ENCODE measurements at regions not wholly inside any gene's neighbourhood (a gene's known extent, or its start where the extent isn't known, plus 50 kb on each side); places are given as distances from the start of the nearest gene placed in this dataset.
A peak's percentile ranks its signal among the peaks of the same experiment; 100 is the strongest.

- Histone ChIP-seq H3K36me3 (replicated peaks in 1 of 2; ENCODE audit: control insufficient read depth in 1 of 2, insufficient read depth in 2 of 2, low read length in 2 of 2) (no peaks in the 10 kb centered on the region), H3K4me2 (ENCODE audit: low read depth, low read length) (no peak overlapping the region), H3K4me3 (replicated peaks in 1 of 3; ENCODE audit: insufficient read depth in 1 of 3, low read depth in 2 of 3, low read length in 3 of 3) (no peak overlapping the region), H2AFZ (ENCODE audit: low read length) (no peak overlapping the region), H4K20me1 (ENCODE audit: insufficient read depth, low read length) (no peaks in the 10 kb centered on the region), H3K4me1 (ENCODE audit: insufficient read depth, low read length) (peaks cover 53% of the 10 kb centered on the region), H3K27me3 (ENCODE audit: control insufficient read depth in 1 of 2, insufficient read depth in 2 of 2, low read length in 2 of 2) (no peaks in the 10 kb centered on the region), H3K9me3 (ENCODE audit: low read length) (no peaks in the 10 kb centered on the region), H3K27ac (ENCODE audit: extremely low read length, insufficient read depth, low read length) (no peak overlapping the region), H3K79me2 (ENCODE audit: insufficient read depth, low read length) (no peaks in the 10 kb centered on the region), H3K9ac (ENCODE audit: insufficient read depth, low read depth, low read length) (no peak overlapping the region)
- CTCF ChIA-PET (ENCODE audit: low intra/inter-chr PET ratio, low total read pairs), result no interaction called here
- FAIRE-seq (no peak), ATAC-seq (no peak), DNase-seq (ENCODE audit: low spot score) (no peak)
- BruUV-seq (replicated peaks), result no TSS peak
- WGBS (ENCODE audit: low lambda C conversion rate), result 100% methylated on average over 1 of the region's 1 CpG
- in situ Hi-C loops (cut with HindIII; ENCODE audit: extremely low pct_ligation_motif_present, low pct_unique_long_range_greater_than_20kb), result no loop called here
- intact Hi-C loops (cut with micrococcal nuclease; ENCODE audit: unreplicated experiment), result no loop called here
- no peak for TF ChIP-seq ZNF484 (CRISPR knock-in tag; IDR thresholded peaks at IDR 0.05; ENCODE audit: borderline replicate concordance, low read depth)
- TF ChIP-seq ZNF629 (CRISPR knock-in tag; conservative IDR thresholded peaks at IDR 0.05), result peak; percentile 93
- TF ChIP-seq ADNP (CRISPR knock-in tag; IDR thresholded peaks at IDR 0.05), result peak; percentile 62; the same call in 1 of the 2 replicates
- POLR2A ChIA-PET, result interaction anchor here (1.5 to 1.6 kb wide), 2 partner anchors 10 to 30 kb away, joined by 4 read pairs; no protein-coding TSS in a partner anchor
These were observed 152.6 kb downstream of the PLPP3 start for GRCh38 chr1:56426587-56427381.

- in situ Hi-C loops (cut with HindIII; ENCODE audit: extremely low pct_ligation_motif_present, low pct_unique_long_range_greater_than_20kb), result no loop called here
- no peaks in the 10 kb centered on the region for H3K36me3 ChIP-seq (replicated peaks in 1 of 2; ENCODE audit: control insufficient read depth in 1 of 2, insufficient read depth in 2 of 2, low read length in 2 of 2)
- H3K4me3 ChIP-seq (replicated peaks in 1 of 3; ENCODE audit: insufficient read depth in 1 of 3, low read depth in 2 of 3, low read length in 3 of 3), result no peak overlapping the region
- H4K20me1 ChIP-seq (ENCODE audit: insufficient read depth, low read length), result no peaks in the 10 kb centered on the region
- ChIA-PET POLR2A (interaction anchor here (0.7 to 3.2 kb wide), 9 partner anchors 8 to 144 kb away, joined by 3 to 17 read pairs (median 5); no protein-coding TSS in a partner anchor), CTCF (ENCODE audit: low intra/inter-chr PET ratio, low total read pairs) (no interaction called here)
- intact Hi-C loops (cut with micrococcal nuclease; ENCODE audit: unreplicated experiment), result no loop called here
- no peak overlapping the region for H3K9ac ChIP-seq (ENCODE audit: insufficient read depth, low read depth, low read length)
- 97% methylated on average over 3 of the region's 3 CpGs for WGBS (ENCODE audit: low lambda C conversion rate)
- no peak for DNase-seq (ENCODE audit: low spot score)
- H3K79me2 ChIP-seq (ENCODE audit: insufficient read depth, low read length), result no peaks in the 10 kb centered on the region
- peaks cover 43% of the 10 kb centered on the region for H3K4me1 ChIP-seq (ENCODE audit: insufficient read depth, low read length)
- FAIRE-seq, result no peak
- no peak overlapping the region for H3K27ac ChIP-seq (ENCODE audit: extremely low read length, insufficient read depth, low read length)
- H3K27me3 ChIP-seq (ENCODE audit: control insufficient read depth in 1 of 2, insufficient read depth in 2 of 2, low read length in 2 of 2), result no peaks in the 10 kb centered on the region
- BruUV-seq (replicated peaks), result no TSS peak
- no peak overlapping the region for H2AFZ ChIP-seq (ENCODE audit: low read length)
- no peaks in the 10 kb centered on the region for H3K9me3 ChIP-seq (ENCODE audit: low read length)
- H3K4me2 ChIP-seq (ENCODE audit: low read depth, low read length), result no peak overlapping the region
- ATAC-seq, result no peak
- TF ChIP-seq ZNF790 (CRISPR knock-in tag; IDR thresholded peaks at IDR 0.05; ENCODE audit: borderline replicate concordance), result no peak
- TF ChIP-seq BORCS8-MEF2B (CRISPR knock-in tag; IDR thresholded peaks at IDR 0.05), result no peak
- TF ChIP-seq ZNF18 (CRISPR knock-in tag; IDR thresholded peaks at IDR 0.05; ENCODE audit: insufficient replicate concordance), result no peak
- TF ChIP-seq ATAD3A (CRISPR knock-in tag; IDR thresholded peaks at IDR 0.05), result no peak
- TF ChIP-seq ELF1 (CRISPR knock-in tag; IDR thresholded peaks at IDR 0.05), result no peak
- no peak for TF ChIP-seq TRAFD1 (CRISPR knock-in tag; IDR thresholded peaks at IDR 0.05; ENCODE audit: borderline replicate concordance)
- TF ChIP-seq UBTF (CRISPR knock-in tag; IDR thresholded peaks at IDR 0.05), result no peak
- no peak for TF ChIP-seq ARID2 (CRISPR knock-in tag; IDR thresholded peaks at IDR 0.05; ENCODE audit: borderline replicate concordance)
- no peak for TF ChIP-seq ZNF343 (CRISPR knock-in tag; IDR thresholded peaks at IDR 0.05)
These were observed 153.8 kb downstream of the PLPP3 start for GRCh38 chr1:56425494-56426037.
